HG02852 (cell line): ENCODE measurements at regions not wholly inside any gene's neighbourhood (a gene's known extent, or its start where the extent isn't known, plus 50 kb on each side); places are given as distances from the start of the nearest gene placed in this dataset.
"Not testable (repeated sequence)": the region's sequence is repeated elsewhere in the genome, so short reads cannot be mapped to it uniquely, and the experiment has no call there.

Experiments
- ATAC-seq: cut with Tn5 transposase; IDR thresholded peaks from one replicate; pipeline ENCODE4 v1.9.1; 2021; ENCODE audit warnings: mild to moderate bottlenecking, moderate library complexity; ENCODE audit not compliant: unreplicated experiment

DNA sequence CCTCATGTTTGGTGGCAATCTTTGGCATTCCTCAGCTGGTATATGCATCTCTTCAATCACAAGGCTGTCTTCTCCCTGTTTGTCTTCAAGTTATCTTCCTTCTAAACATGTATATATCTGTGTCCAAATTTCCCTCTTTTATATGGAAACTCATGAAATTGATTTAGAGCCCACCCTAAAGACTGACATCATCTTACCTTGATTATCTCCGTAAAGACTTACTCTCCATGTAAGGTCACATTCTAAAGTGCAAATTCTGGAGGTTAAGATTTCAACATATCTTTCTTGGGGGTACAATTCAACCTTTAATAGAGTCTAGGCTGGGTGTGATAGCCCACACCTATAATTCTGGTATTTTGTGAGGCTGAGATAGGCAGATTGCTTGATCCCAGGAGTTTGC is 215.8 kb upstream of the LRRC4C start:
- ATAC-seq = no peak

DNA sequence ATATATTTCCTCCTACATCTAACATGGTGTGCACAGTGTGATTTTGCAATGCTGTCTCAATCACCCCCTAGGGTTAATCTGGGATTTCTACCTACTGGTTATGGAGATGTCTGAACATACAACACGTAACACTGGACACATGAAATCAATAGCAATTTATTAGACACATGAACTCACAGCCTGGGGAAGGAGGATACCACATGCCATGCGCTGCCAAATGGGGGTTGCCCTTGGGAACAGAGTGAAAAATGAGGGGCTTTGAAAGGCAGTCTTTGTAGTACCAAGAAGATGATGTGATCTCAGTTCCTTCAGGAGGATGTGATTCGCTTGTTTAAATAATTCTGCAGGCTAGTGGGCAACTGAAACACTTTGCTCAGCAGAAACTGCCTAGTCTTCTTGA is 253.6 kb upstream of the LRRC4C start:
- no peak for ATAC-seq

- no peak for ATAC-seq
Observed at GRCh38 chr11:41714101-41714500, 254.6 kb upstream of the LRRC4C start.

DNA sequence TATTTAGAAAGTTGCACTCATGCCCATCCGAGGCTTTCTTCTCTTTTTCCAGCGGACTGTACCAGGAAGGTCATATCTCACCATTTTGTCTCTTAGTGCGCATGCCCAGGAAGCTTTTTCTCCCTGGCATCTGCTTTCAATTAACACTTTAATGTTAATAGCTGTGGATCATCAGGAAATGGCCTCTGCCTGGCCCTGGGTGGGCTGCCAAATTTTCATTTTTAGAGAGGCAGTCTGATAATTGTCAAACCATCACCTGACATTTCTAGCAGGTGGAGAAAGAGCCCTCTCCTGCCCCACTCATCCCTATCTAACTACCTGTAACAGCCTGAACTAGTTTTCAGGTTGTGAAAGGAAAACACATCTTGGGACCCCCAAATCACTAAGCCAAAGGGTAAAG is 257.4 kb upstream of the LRRC4C start:
- no peak for ATAC-seq

DNA sequence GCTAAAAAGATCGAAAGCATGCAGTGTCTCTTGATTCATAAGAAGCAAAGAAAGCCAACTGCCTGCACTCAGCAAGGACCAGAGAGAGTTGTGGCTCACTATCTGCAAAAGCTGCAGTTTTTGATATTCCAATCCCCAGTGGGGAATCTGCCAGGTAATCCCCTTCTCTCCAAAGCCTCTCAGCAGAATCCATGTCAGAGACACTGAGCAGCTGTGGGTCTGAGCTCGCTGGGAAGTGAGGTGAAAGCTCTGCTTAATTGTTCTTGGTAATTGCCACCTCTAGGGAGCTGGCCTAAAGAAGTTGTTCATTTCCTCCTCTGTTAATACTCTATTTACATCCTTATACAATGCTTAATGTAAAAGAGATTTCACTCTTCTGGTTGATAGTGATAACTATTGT is 261.3 kb upstream of the LRRC4C start:
- ATAC-seq = no peak

DNA sequence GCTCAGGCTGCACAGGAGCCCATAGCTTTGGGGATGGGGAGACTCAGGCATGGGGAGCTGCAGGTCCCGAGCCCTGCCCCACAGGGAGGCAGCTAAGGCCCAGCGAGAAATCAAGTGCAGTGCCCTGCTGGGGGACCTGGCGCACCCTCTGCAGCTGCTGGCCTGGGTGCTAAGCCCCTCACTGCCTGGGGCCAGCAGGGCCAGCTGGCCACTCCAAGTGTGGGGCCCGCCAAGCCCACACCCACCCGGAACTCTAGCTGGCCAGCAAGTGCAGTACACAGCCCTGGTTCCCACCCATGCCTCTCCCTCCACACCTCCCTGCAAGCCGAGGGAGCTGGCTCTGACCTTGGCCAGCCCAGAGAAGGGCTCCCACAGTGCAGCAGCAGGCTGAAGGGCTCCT is 268.7 kb upstream of the LRRC4C start:
- ATAC-seq = not testable (repeated sequence)

DNA sequence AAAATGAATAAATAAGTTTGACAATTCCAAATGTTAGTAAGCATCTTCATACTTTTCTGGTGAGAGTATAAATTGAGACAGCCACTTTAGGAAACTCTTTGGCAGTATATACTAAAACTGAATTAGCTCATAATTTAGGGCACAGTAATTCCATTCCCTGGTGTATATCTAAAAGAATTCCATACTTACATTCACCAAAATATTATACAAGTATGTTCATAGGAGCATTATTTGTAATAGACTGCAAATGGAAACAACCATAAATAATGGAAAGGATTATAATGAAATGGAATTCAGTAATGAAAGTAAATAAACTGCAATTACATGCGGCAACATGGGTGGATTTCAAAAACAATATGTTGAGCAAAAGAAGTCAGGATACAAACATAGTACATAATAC is 315.8 kb upstream of the LRRC4C start:
- ATAC-seq = no peak

- no peak for ATAC-seq
Observed at GRCh38 chr11:41779401-41779960, 320.0 kb upstream of the LRRC4C start.

DNA sequence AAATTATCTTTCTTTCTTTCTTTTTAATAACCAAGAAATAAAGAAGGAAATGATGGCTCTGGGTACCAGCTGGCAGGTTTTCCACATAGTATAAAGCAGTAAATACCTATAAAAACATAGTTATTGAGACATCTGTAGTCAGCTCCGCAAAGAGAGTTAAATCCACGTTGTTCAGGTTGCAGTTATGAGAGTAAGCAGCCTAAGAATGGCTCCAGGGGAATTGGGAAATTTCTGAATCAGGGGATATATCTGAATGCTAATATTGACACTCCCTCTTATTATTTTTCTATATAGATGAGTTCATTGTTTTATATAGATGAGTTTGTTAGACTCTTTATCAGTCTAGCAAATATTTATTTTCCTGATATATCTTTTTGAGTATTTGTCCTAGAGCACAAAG is 322.0 kb upstream of the LRRC4C start:
- ATAC-seq = no peak

DNA sequence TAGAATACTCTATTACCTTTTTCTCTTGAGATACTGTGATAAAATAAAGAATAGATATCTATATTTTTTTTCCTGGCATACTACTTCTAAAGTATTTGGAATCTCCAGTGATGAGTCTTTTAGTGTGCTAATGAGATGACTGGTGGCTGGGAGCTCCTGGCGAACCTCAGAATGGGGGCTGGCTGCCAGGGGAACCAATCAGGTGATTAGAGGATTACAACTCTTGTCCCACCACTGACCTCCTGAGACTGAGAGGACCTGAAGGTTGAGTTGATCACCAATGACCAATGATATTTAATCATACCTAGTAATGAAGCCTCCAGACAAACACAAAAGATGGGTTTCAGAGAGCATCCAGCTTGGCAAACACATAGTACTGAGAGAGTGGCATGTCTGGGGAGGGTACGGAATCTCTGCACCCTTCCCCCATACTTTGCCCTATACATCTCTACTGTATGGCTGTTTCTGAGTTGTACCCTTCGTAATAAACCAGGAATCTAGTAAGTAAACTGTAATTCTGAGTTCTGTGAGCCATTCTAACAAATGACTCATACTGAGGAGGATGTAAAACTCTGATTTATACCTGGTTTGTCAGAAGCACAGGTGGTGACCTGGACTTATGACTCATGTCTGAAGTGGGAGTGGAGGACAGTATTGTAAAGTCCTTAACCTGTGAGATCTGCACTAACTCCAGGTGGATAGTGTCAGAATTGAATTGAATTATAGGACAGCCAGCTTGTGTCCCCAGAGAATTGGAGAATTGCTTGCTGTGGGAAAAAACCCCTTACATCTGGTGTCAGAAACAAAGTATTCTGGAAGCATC is 325.3 kb upstream of the LRRC4C start:
- no peak for ATAC-seq

GRCh38 chr11:41786087-41786486 is 326.6 kb upstream of the LRRC4C start:
- ATAC-seq = no peak

GRCh38 chr11:41788177-41788576 is 328.7 kb upstream of the LRRC4C start:
- ATAC-seq = no peak

DNA sequence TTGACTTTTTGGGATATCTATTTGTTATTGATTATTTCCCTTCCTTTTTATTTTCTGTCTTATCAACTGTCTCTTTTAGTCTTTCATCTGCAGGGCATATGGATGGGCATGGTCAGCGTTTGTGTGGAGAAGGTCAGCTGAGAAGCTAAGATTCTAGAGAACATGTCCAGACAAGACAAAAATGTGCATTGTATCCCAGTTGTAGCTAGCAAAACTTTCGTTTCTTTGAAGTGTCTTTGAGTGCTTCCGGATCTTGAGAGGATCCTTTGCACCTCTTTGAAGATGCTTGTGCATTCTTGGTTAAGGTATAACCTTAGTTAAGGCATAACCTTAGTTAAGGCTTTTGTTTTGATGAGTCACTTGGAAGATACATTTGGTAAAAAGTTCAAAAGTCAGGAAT is 329.9 kb upstream of the LRRC4C start:
- no peak for ATAC-seq

DNA sequence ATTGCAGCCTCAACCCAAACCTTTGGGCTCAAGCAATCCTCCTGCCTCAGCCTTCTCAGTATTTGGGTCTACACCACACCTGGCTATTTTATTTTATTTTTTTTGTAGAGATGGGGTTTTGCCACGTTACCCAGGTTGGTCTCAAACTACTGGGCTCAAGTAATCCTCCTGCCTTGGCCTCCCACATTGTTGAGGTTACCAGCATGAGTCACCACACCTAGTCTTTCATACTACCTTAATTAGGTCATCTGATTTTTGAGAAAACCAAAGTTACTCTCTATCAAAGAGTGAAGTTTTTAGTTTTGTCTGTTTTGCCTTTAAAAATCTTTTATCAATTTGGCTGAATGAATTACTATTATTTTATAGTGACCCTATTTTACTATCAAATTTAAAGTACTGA is 335.6 kb upstream of the LRRC4C start:
- no peak for ATAC-seq

DNA sequence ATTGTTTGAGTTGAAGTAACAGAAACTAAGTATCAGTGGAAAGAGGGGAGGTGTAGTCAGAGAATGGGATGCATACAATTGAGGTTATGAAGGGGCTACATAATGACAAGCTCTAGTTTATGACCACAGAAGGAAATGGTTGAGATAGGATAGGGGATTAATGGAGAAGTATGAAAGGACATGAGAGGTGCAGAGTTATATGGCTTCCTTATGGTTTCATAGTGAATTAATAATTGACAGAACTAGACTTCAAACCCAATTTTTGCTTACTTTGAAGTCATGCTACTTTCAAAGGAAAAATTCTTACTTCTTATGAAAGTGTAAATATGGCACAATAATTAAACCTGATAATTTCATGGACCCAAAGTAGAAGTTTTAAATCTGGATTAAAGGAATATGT is 340.3 kb upstream of the LRRC4C start:
- ATAC-seq = no peak

- ATAC-seq = no peak
Observed at GRCh38 chr11:41803895-41804294, 344.4 kb upstream of the LRRC4C start.

GRCh38 chr11:41816396-41816795 is 356.9 kb upstream of the LRRC4C start:
- no peak for ATAC-seq

GRCh38 chr11:41824287-41824686 is 364.8 kb upstream of the LRRC4C start:
- ATAC-seq = not testable (repeated sequence)

DNA sequence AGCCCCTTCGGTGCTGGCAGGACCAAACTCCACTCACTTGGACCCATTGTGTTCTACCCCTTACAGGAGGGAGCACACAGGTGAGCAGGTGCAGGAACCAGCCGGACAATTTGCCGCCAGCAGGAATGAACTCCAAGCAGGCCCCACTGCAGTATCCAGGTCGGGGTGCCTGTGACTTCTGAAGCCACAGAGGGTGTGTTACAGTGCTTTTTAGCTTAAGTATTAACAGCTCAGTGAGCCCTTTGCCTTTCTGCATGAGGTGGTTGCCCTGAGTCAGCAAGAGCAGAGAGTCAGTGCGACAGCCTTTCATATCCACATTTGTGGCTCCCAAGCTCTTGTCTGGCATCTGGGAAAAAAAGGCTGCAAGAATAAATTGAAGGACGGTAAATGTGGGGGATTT is 366.6 kb upstream of the LRRC4C start:
- no peak for ATAC-seq

- ATAC-seq = no peak
Observed at GRCh38 chr11:41836431-41836830, 377.0 kb upstream of the LRRC4C start.

DNA sequence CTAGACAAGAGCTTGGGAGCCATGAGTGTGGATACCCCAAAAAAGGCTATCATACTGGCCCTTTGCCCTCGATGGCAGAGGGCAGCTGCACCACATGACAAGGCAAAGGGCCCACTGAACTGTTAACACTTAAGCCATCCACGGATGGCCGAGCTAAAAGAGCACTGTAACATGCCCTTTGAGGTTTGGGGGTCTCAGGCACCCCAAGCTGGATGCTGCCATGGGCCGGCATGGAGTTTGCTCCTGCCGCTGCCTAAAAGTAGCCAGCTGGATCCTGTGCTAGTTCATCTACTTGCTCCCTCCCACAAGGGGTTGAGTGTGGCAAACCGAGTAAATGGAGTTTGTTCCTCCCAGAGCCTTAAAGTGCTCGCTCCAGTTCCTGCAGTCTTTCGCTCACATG is 383.2 kb upstream of the LRRC4C start:
- ATAC-seq = no peak

- ATAC-seq = no peak
Observed at GRCh38 chr11:41845066-41845465, 385.6 kb upstream of the LRRC4C start.

GRCh38 chr11:41848349-41848748 is 388.9 kb upstream of the LRRC4C start:
- ATAC-seq = no peak
